Endodermal cell (in vitro differentiated cells): ENCODE measurements at regions not wholly inside any gene's neighbourhood (a gene's known extent, or its start where the extent isn't known, plus 50 kb on each side); places are given as distances from the start of the nearest gene placed in this dataset.

Experiments used
- DNase-seq: peaks from one replicate; pipeline ENCODE4 v3.0.0-alpha.2; 2017
- H3K27ac ChIP-seq: 2 replicates; pipeline ENCODE4 v1.5.1; 2013; ENCODE audit warnings: mild to moderate bottlenecking, low read depth, low read length, moderate library complexity
- H3K27me3 ChIP-seq: 2 replicates; pipeline ENCODE4 v1.6.1; 2013; ENCODE audit warnings: mild to moderate bottlenecking, low read length, moderate library complexity; ENCODE audit not compliant: insufficient read depth, control insufficient read depth, poor library complexity, severe bottlenecking
- H3K36me3 ChIP-seq: 2 replicates; pipeline ENCODE4 v1.7.0; 2013; ENCODE audit warnings: mild to moderate bottlenecking, low read length, moderate library complexity; ENCODE audit not compliant: control insufficient read depth, insufficient read depth
- H3K4me1 ChIP-seq: one replicate; pipeline ENCODE4 v1.7.0; 2013; ENCODE audit warnings: low read length; ENCODE audit not compliant: control insufficient read depth, insufficient read depth
- H3K4me3 ChIP-seq: 2 replicates; pipeline ENCODE4 v1.5.1; 2013; ENCODE audit warnings: mild to moderate bottlenecking, low read length, moderate library complexity
- H3K9ac ChIP-seq: 2 replicates; pipeline ENCODE4 v1.6.1; 2013; ENCODE audit warnings: mild to moderate bottlenecking, low read length, moderate library complexity; ENCODE audit not compliant: poor library complexity, severe bottlenecking; ENCODE audit errors: extremely low read depth
- H3K9me3 ChIP-seq: 2 replicates; pipeline ENCODE4 v1.6.1; 2013; ENCODE audit warnings: mild to moderate bottlenecking, low read length, moderate library complexity; ENCODE audit not compliant: control insufficient read depth
- H3K27ac Mint-ChIP-seq: 2 replicates; pipeline ENCODE4 v1.8.0; 2020; ENCODE audit warnings: mixed read lengths
- H3K27me3 Mint-ChIP-seq: 2 replicates; pipeline ENCODE4 v1.8.0; 2021; ENCODE audit warnings: mild to moderate bottlenecking, mixed read lengths; ENCODE audit not compliant: insufficient read depth
- H3K36me3 Mint-ChIP-seq: 2 replicates; pipeline ENCODE4 v1.8.0; 2020; ENCODE audit warnings: low read depth, mixed read lengths
- H3K4me1 Mint-ChIP-seq: 2 replicates; pipeline ENCODE4 v1.8.0; 2020; ENCODE audit warnings: mixed read lengths
- H3K4me3 Mint-ChIP-seq: 2 replicates; pipeline ENCODE4 v1.8.0; 2020; ENCODE audit warnings: mild to moderate bottlenecking, moderate library complexity, mixed read lengths
- H3K9me3 Mint-ChIP-seq: 2 replicates; pipeline ENCODE4 v1.8.0; 2020; ENCODE audit warnings: mild to moderate bottlenecking, mixed read lengths
- WGBS, 2 experiments: methylation state at CpG; one replicate each; pipeline versions ENCODE4 v1.1.5 to v1.1.7; 2013; ENCODE audit warnings: missing lambda C conversion rate in 2 of 2, mixed read lengths in 1 of 2; ENCODE audit not compliant: insufficient coverage in 1 of 2, insufficient read length in 1 of 2; 5-methylcytosine and 5-hydroxymethylcytosine counted together
- TF ChIP-seq, protein P1 (sequence below): fragments of 200-600 bp; sonication (generic); conservative IDR thresholded peaks from 2 replicates; pipeline ENCODE4 v1.5.0; 2021; ENCODE audit warnings: antibody characterized with exemption, mild to moderate bottlenecking

DNA sequence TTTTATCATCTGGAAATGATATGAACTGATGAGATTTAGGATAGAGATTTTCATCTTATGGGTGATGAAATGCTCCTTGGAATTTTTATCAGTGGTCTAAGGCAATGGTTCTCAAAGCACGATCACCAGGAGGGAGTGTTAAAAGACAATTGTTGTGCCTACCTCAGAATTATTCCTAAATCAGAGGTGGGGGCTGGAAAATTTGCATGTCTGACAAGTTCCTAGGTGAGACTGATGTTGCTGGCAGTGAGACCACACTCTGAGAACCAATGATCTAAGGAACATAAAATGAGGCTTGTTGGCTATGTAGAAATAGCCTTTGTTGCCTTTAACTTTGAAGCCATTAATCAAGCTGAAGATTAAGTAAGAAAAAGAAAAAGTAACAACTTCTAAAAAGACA lies 416.6 kb upstream of the AZI2 start:
- peaks cover 7% of the 10 kb centered on the region for H3K4me1 Mint-ChIP-seq
- DNase-seq: peak; percentile 62

DNA sequence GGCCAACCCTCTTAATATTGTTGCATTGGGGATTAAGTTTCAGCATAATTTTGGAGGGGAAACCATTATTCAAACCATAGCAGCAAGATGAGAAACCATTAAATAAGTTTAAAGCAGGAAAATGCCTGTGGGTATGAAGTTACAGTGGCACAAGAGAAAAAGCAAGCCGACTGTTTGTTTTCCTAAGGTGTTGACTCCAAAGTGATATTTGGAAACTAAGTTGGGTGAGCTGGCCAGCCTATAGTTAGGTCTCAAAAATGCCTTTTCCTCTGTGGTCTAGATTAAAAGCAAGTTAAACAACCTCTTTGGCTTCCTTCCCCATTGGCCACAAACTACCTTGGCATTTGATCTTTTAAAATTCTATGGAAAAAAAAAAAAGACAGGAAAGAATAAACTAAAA lies 419.8 kb upstream of the AZI2 start:
- peaks cover 7% of the 10 kb centered on the region for H3K4me1 Mint-ChIP-seq
- H3K9ac ChIP-seq: no peak overlapping the region
- TF ChIP-seq, protein P1, sequence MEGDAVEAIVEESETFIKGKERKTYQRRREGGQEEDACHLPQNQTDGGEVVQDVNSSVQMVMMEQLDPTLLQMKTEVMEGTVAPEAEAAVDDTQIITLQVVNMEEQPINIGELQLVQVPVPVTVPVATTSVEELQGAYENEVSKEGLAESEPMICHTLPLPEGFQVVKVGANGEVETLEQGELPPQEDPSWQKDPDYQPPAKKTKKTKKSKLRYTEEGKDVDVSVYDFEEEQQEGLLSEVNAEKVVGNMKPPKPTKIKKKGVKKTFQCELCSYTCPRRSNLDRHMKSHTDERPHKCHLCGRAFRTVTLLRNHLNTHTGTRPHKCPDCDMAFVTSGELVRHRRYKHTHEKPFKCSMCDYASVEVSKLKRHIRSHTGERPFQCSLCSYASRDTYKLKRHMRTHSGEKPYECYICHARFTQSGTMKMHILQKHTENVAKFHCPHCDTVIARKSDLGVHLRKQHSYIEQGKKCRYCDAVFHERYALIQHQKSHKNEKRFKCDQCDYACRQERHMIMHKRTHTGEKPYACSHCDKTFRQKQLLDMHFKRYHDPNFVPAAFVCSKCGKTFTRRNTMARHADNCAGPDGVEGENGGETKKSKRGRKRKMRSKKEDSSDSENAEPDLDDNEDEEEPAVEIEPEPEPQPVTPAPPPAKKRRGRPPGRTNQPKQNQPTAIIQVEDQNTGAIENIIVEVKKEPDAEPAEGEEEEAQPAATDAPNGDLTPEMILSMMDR: no peak

More for the DNA sequence above, 416.6 kb upstream of the AZI2 start:
- Mint-ChIP-seq H3K9me3 (peaks cover 9% of the 10 kb centered on the region), H3K27me3 (no peaks in the 10 kb centered on the region), H3K36me3 (no peaks in the 10 kb centered on the region), H3K4me3 (no peak overlapping the region), H3K27ac (peak overlapping the region; percentile 39)
- TF ChIP-seq, protein P1: no peak
- Histone ChIP-seq H3K4me3 (no peak overlapping the region), H3K4me1 (no peaks in the 10 kb centered on the region), H3K9ac (no peak overlapping the region), H3K27me3 (no peaks in the 10 kb centered on the region), H3K9me3 (peaks cover 10% of the 10 kb centered on the region), H3K27ac (no peak overlapping the region), H3K36me3 (no peaks in the 10 kb centered on the region)
- WGBS, 2 experiments: 55 to 60% methylated on average over 1 of the region's 1 CpG

DNA sequence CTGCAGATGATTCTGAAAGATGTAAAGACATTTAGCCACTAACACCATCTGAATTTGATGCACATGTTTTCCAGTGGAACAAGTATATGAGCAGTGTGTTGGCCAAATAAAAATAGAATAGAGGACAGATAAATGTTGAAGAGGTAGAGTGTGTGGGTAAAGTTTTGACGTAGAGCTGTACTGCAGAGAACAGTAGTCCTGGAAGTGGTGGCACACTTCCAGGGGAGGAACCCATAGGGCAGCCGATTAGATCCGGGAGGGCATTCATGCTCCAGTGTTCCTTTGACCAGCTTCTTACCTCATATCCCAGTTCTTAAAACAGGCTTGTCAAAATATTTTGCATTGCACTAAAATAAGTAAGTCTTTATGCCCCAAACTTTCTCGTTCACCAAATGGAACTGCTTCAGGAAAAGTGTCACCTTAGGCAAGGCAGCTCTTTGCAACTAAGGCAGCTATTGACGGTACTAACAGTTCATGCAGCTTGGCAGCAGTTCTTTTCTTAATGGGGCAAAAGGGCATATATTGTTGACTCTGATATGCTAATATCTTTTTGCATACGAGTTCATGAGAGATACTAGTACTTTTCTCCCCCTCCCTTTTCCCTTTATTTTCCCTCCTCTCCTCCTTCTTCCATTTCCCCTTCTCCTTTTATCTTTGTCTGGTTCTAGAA lies 429.3 kb upstream of the AZI2 start:
- no peak overlapping the region for H3K9ac ChIP-seq
- peaks cover 60% of the 10 kb centered on the region for H3K27me3 ChIP-seq
- TF ChIP-seq, protein P1: no peak
- Mint-ChIP-seq H3K27ac (no peak overlapping the region), H3K27me3 (peaks cover 26% of the 10 kb centered on the region), H3K4me3 (no peak overlapping the region), H3K36me3 (no peaks in the 10 kb centered on the region), H3K9me3 (peaks cover 4% of the 10 kb centered on the region), H3K4me1 (peaks cover 12% of the 10 kb centered on the region)
- H3K9me3 ChIP-seq: no peaks in the 10 kb centered on the region
- 94 to 97% methylated on average over 4 to 6 of the region's 6 CpGs for WGBS, 2 experiments
- H3K27ac ChIP-seq: no peak overlapping the region
- no peak overlapping the region for H3K4me3 ChIP-seq
- no peaks in the 10 kb centered on the region for H3K36me3 ChIP-seq
- H3K4me1 ChIP-seq: no peaks in the 10 kb centered on the region
- no peak for DNase-seq

More for the DNA sequence above, 419.8 kb upstream of the AZI2 start:
- no peaks in the 10 kb centered on the region for H3K27me3 ChIP-seq
- no peak overlapping the region for H3K4me3 Mint-ChIP-seq
- H3K4me1 ChIP-seq: no peaks in the 10 kb centered on the region
- no peaks in the 10 kb centered on the region for H3K36me3 Mint-ChIP-seq
- WGBS, 2 experiments: 88 to 100% methylated on average over 1 of the region's 1 CpG
- peaks cover 37% of the 10 kb centered on the region for H3K9me3 Mint-ChIP-seq
- H3K27me3 Mint-ChIP-seq: no peaks in the 10 kb centered on the region
- H3K9me3 ChIP-seq: peaks cover 29% of the 10 kb centered on the region
- no peaks in the 10 kb centered on the region for H3K36me3 ChIP-seq
- H3K4me3 ChIP-seq: no peak overlapping the region
- peak overlapping the region; percentile 12 for H3K27ac ChIP-seq
- H3K27ac Mint-ChIP-seq: no peak overlapping the region
- DNase-seq: no peak
